H1 (cell line): ENCODE measurements at regions not wholly inside any gene's neighbourhood (a gene's known extent, or its start where the extent isn't known, plus 50 kb on each side); places are given as distances from the start of the nearest gene placed in this dataset.
A peak's percentile ranks its signal among the peaks of the same experiment; 100 is the strongest.

Experiments used
- CTCF ChIA-PET: fragments of 300-600 bp; sonication (Branson Sonifier 250); formaldehyde crosslinking; loops from one replicate; lab custom pipeline; 2021; ENCODE audit not compliant: partially characterized antibody; lab: Charles Lee
- POLR2A ChIA-PET: fragments of 300-600 bp; sonication (Branson Sonifier 250); formaldehyde crosslinking; loops from one replicate; lab custom pipeline; 2021; ENCODE audit warnings: inconsistent platforms; ENCODE audit not compliant: partially characterized antibody; lab: Charles Lee
- DNase-seq, 2 experiments: peaks; one replicate each; pipeline versions ENCODE4 v3.0.0 to v3.0.0-alpha.2; 2010 to 2022; ENCODE audit warnings: low spot score in 2 of 2, low read depth in 1 of 2, mixed read lengths in 1 of 2
- FAIRE-seq: peaks from 2 replicates; lab custom pipeline; 2011; peaks lifted over from hg19 to GRCh38; lab: Jason Lieb, UNC
- H2AFZ ChIP-seq: 2 replicates; pipeline ENCODE4 v1.8.1; 2012; ENCODE audit warnings: low read length, inconsistent platforms
- H2AK5ac ChIP-seq: 2 replicates; pipeline ENCODE4 v1.6.1; 2013; ENCODE audit warnings: low read depth, low read length
- H2BK120ac ChIP-seq: replicated peaks from 2 replicates; pipeline ENCODE3; 2013; ENCODE audit warnings: low read depth, low read length, inconsistent platforms
- H2BK12ac ChIP-seq: 2 replicates; pipeline ENCODE4 v1.6.1; 2013; ENCODE audit warnings: low read depth, low read length
- H2BK15ac ChIP-seq: 2 replicates; pipeline ENCODE4 v1.6.1; 2013; ENCODE audit warnings: low read length
- H2BK20ac ChIP-seq: 2 replicates; pipeline ENCODE4 v1.6.1; 2013; ENCODE audit warnings: low read length
- H2BK5ac ChIP-seq: 2 replicates; pipeline ENCODE4 v1.6.1; 2013; ENCODE audit warnings: low read depth, low read length
- H3K14ac ChIP-seq: 2 replicates; pipeline ENCODE4 v1.6.1; 2013; ENCODE audit warnings: inconsistent platforms; ENCODE audit not compliant: insufficient read length
- H3K18ac ChIP-seq: 2 replicates; pipeline ENCODE4 v1.6.1; 2013; ENCODE audit warnings: low read length; ENCODE audit errors: extremely low read depth
- H3K23ac ChIP-seq: 2 replicates; pipeline ENCODE4 v1.6.1; 2013; ENCODE audit warnings: inconsistent platforms; ENCODE audit not compliant: insufficient read length
- H3K23me2 ChIP-seq: 2 replicates; pipeline ENCODE4 v1.6.1; 2013; ENCODE audit warnings: low read depth, low read length
- H3K27ac ChIP-seq: 2 replicates; pipeline ENCODE4 v1.6.1; 2011; ENCODE audit warnings: low read depth, low read length, inconsistent platforms
- H3K27me3 ChIP-seq, 4 experiments: replicated peaks in 1 of 4; 1 replicate in 1 of 4; 2 replicates in 3 of 4; pipeline versions ENCODE4 v1.6.1 to v1.8.1; 2011 to 2013; ENCODE audit warnings: low read length in 3 of 4, mild to moderate bottlenecking in 3 of 4, inconsistent platforms in 2 of 4, mixed read lengths in 2 of 4, moderate library complexity in 1 of 4; ENCODE audit not compliant: control insufficient read depth in 3 of 4, insufficient read depth in 3 of 4; ENCODE audit errors: extremely low read depth in 1 of 4
- H3K36me3 ChIP-seq, 4 experiments: 2 replicates each; pipeline versions ENCODE4 v1.6.1 to v1.8.1; 2011 to 2013; ENCODE audit warnings: mild to moderate bottlenecking in 4 of 4, low read length in 3 of 4, moderate library complexity in 2 of 4, control low read depth in 1 of 4, inconsistent platforms in 1 of 4; ENCODE audit not compliant: insufficient read depth in 4 of 4, control insufficient read depth in 2 of 4
- H3K4ac ChIP-seq: replicated peaks from 2 replicates; pipeline ENCODE3; 2013; ENCODE audit warnings: low read length, low read depth, mixed read lengths, inconsistent platforms; ENCODE audit not compliant: insufficient read length
- H3K4me1 ChIP-seq, 4 experiments: replicated peaks in 1 of 4; 1 replicate in 1 of 4; 2 replicates in 3 of 4; pipeline versions ENCODE4 v1.6.1 to v1.8.1; 2011 to 2013; ENCODE audit warnings: low read length in 3 of 4, inconsistent platforms in 2 of 4, mixed read lengths in 1 of 4; ENCODE audit not compliant: insufficient read depth in 4 of 4, control insufficient read depth in 3 of 4
- H3K4me2 ChIP-seq, 2 experiments: 2 replicates each; pipeline versions ENCODE4 v1.6.1 to v1.8.1; 2011 to 2013; ENCODE audit warnings: low read depth in 2 of 2, low read length in 2 of 2, control low read depth in 1 of 2, inconsistent platforms in 1 of 2, mild to moderate bottlenecking in 1 of 2; ENCODE audit not compliant: insufficient read depth in 1 of 2
- H3K4me3 ChIP-seq, 4 experiments: fragments of 200-600, 300-600 bp in 1 of 4; sonication (generic), shearing (Covaris generic), sonication (Bioruptor Twin) in 1 of 4; 2 replicates each; pipeline versions ENCODE4 v1.5.1 to v1.8.1; 2011 to 2016; ENCODE audit warnings: low read length in 4 of 4, low read depth in 3 of 4, control low read depth in 2 of 4, inconsistent platforms in 2 of 4, mild to moderate bottlenecking in 2 of 4, mixed read lengths in 1 of 4, moderate library complexity in 1 of 4; ENCODE audit not compliant: insufficient read depth in 2 of 4; ENCODE audit errors: extremely low read depth in 1 of 4
- H3K56ac ChIP-seq: replicated peaks from 2 replicates; pipeline ENCODE3; 2013; ENCODE audit warnings: low read depth, mild to moderate bottlenecking, mixed read lengths, low read length, inconsistent platforms; ENCODE audit not compliant: insufficient read length
- H3K79me1 ChIP-seq: 2 replicates; pipeline ENCODE4 v1.6.1; 2013; ENCODE audit warnings: low read depth, low read length, control low read depth
- H3K79me2 ChIP-seq, 2 experiments: 2 replicates each; pipeline versions ENCODE4 v1.6.1 to v1.8.1; 2012 to 2013; ENCODE audit warnings: low read length in 2 of 2, mild to moderate bottlenecking in 2 of 2, inconsistent platforms in 1 of 2; ENCODE audit not compliant: insufficient read depth in 2 of 2, control insufficient read depth in 1 of 2
- H3K9ac ChIP-seq, 4 experiments: replicated peaks in 1 of 4; 1 replicate in 1 of 4; 2 replicates in 3 of 4; pipeline versions ENCODE4 v1.6.1 to v1.8.1; 2011 to 2013; ENCODE audit warnings: low read depth in 3 of 4, low read length in 3 of 4, control low read depth in 2 of 4, mild to moderate bottlenecking in 2 of 4, moderate library complexity in 2 of 4, inconsistent platforms in 1 of 4; ENCODE audit errors: extremely low read depth in 1 of 4
- H3K9me3 ChIP-seq, 2 experiments: 2 replicates each; pipeline versions ENCODE4 v1.6.1 to v1.8.1; 2012 to 2013; ENCODE audit warnings: mild to moderate bottlenecking in 2 of 2, moderate library complexity in 2 of 2, control low read depth in 1 of 2, inconsistent platforms in 1 of 2, low read depth in 1 of 2, low read length in 1 of 2, mixed read lengths in 1 of 2; ENCODE audit not compliant: insufficient read depth in 2 of 2
- H4K20me1 ChIP-seq, 2 experiments: replicated peaks in 1 of 2; 2 replicates each; pipeline versions ENCODE3 to v1.8.1; 2011 to 2013; ENCODE audit warnings: inconsistent platforms in 2 of 2, low read length in 2 of 2, mild to moderate bottlenecking in 1 of 2; ENCODE audit not compliant: insufficient read depth in 2 of 2, control insufficient read depth in 1 of 2
- H4K5ac ChIP-seq: 2 replicates; pipeline ENCODE4 v1.6.1; 2013; ENCODE audit warnings: low read length, low read depth, mixed read lengths, inconsistent platforms; ENCODE audit not compliant: insufficient read length
- H4K8ac ChIP-seq: 2 replicates; pipeline ENCODE4 v1.8.0; 2013; ENCODE audit warnings: mild to moderate bottlenecking, moderate library complexity, low read length, inconsistent platforms; ENCODE audit not compliant: insufficient read depth; ENCODE audit errors: extremely low read depth
- H4K91ac ChIP-seq: replicated peaks from 2 replicates; pipeline ENCODE3; 2013; ENCODE audit warnings: low read length, mixed read lengths, inconsistent platforms; ENCODE audit not compliant: insufficient read length
- BACH1 ChIP-seq: IDR thresholded peaks from 2 replicates; pipeline ENCODE4 v1.6.1; 2012; ENCODE audit warnings: low read length, improper control_type of control experiment
- BRCA1 ChIP-seq: IDR thresholded peaks from 2 replicates; pipeline ENCODE4 v1.6.1; 2012; ENCODE audit warnings: low read depth, low read length, improper control_type of control experiment
- CBX5 ChIP-seq: fragments of 300-800, 300-1000 bp; sonication (generic); IDR thresholded peaks from 2 replicates; pipeline ENCODE4 v1.7.1; 2016; ENCODE audit warnings: antibody characterized with exemption, low read length, low read depth
- CHD1 ChIP-seq: IDR thresholded peaks from 2 replicates; pipeline ENCODE4 v1.6.1; 2012; ENCODE audit warnings: low read depth, low read length, improper control_type of control experiment
- GABPA ChIP-seq: IDR thresholded peaks from 2 replicates; pipeline ENCODE4 v1.6.1; 2011; ENCODE audit warnings: mild to moderate bottlenecking, low read length, moderate library complexity, borderline replicate concordance; ENCODE audit not compliant: insufficient read depth
- KDM4A ChIP-seq: IDR thresholded peaks from one replicate; pipeline ENCODE4 v1.7.1; 2012; ENCODE audit warnings: low read depth, mild to moderate bottlenecking, moderate library complexity, low read length, inconsistent platforms; ENCODE audit not compliant: severe bottlenecking
- PHF8 ChIP-seq: fragments of 200-600 bp; sonication (generic); conservative IDR thresholded peaks from 2 replicates; pipeline ENCODE4 v1.7.1; 2012; ENCODE audit warnings: low read depth, mild to moderate bottlenecking, inconsistent platforms, low read length, moderate library complexity
- POLR2A ChIP-seq, 2 experiments: IDR thresholded peaks; 1 replicate in 1 of 2; 2 replicates in 1 of 2; pipeline ENCODE4 v1.6.1; 2011; ENCODE audit warnings: low read depth in 2 of 2, low read length in 2 of 2, mild to moderate bottlenecking in 2 of 2; ENCODE audit errors: control extremely low read depth in 1 of 2
- RAD21 ChIP-seq, 2 experiments: IDR thresholded peaks in 1 of 2; conservative IDR thresholded peaks in 1 of 2; 2 replicates each; pipeline ENCODE4 v1.6.1; 2011; ENCODE audit warnings: low read depth in 2 of 2, low read length in 2 of 2, improper control_type of control experiment in 1 of 2, inconsistent platforms in 1 of 2, mild to moderate bottlenecking in 1 of 2, moderate library complexity in 1 of 2
- RBBP5 ChIP-seq: IDR thresholded peaks from 2 replicates; pipeline ENCODE4 v1.7.1; 2012; ENCODE audit warnings: low read depth, mild to moderate bottlenecking, inconsistent platforms, low read length, moderate library complexity, borderline replicate concordance
- SAP30 ChIP-seq: fragments of 300-600 bp; sonication (generic); IDR thresholded peaks from 2 replicates; pipeline ENCODE4 v1.7.1; 2012; ENCODE audit warnings: low read length, moderate library complexity, mild to moderate bottlenecking, inconsistent platforms; ENCODE audit not compliant: insufficient read depth, insufficient replicate concordance
- SIRT6 ChIP-seq: IDR thresholded peaks from one replicate; pipeline ENCODE4 v1.7.1; 2012; ENCODE audit warnings: low read length, inconsistent platforms
- SP4 ChIP-seq: IDR thresholded peaks from 2 replicates; pipeline ENCODE4 v1.6.1; 2012; ENCODE audit warnings: low read length, inconsistent platforms
- SRF ChIP-seq: IDR thresholded peaks from 2 replicates; pipeline ENCODE4 v1.6.1; 2011; ENCODE audit warnings: mild to moderate bottlenecking, low read depth, low read length, moderate library complexity
- TEAD4 ChIP-seq: IDR thresholded peaks from 2 replicates; pipeline ENCODE4 v1.6.1; 2012; ENCODE audit warnings: low read depth, low read length, inconsistent platforms, mixed read lengths
- YY1 ChIP-seq: IDR thresholded peaks from 2 replicates; pipeline ENCODE4 v1.6.1; 2011; ENCODE audit warnings: low read depth, mild to moderate bottlenecking, low read length
- WGBS, 2 experiments: shearing (Covaris generic) in 1 of 2; methylation state at CpG; one replicate each; pipeline versions ENCODE4 v1.1.6 to v1.1.7; 2013 to 2015; ENCODE audit warnings: low lambda C conversion rate in 2 of 2, mixed read lengths in 2 of 2, inconsistent platforms in 1 of 2, low coverage in 1 of 2, missing lambda C conversion rate in 1 of 2; ENCODE audit not compliant: insufficient replicate concordance in 2 of 2, insufficient coverage in 1 of 2, insufficient read length in 1 of 2; ENCODE audit errors: extremely low coverage in 1 of 2, missing lambda C conversion rate in 1 of 2; 5-methylcytosine and 5-hydroxymethylcytosine counted together

DNA sequence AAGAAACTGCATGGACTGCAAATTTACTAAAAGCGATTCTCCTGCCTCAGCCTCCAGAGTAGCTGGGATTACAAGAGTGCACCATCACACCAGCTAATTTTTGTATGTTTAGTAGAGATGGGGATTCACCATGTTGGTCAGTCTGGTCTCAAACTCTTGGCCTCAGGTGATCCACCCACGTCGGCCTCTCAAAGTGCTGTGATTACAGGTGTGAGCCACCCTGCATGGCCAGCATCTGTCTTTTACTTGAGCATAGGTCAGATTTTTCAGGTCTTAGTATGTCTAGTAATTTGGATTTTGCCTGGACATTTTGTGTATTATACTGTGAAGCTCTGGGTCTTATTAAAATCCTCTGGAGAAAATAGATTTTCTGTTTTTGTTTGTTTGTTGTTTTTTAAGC, 277.8 kb upstream of the VLDLR start:
- Histone ChIP-seq H2BK15ac (no peak overlapping the region), H4K5ac (no peak overlapping the region), H3K23me2 (no peaks in the 10 kb centered on the region), H2BK120ac (no peak overlapping the region), H3K9ac (no peak overlapping the region), H3K27me3 (no peaks in the 10 kb centered on the region), H3K79me1 (no peaks in the 10 kb centered on the region), H3K23ac (no peak overlapping the region), H3K36me3 (peaks cover 0 to 2% (median 0%) of the 10 kb centered on the region in 4 experiments; a peak in 1 of 8 replicates), H3K4ac (no peak overlapping the region), H2BK20ac (no peak overlapping the region), H4K8ac (no peak overlapping the region), H3K4me1 (no peaks in the 10 kb centered on the region), H3K4me2 (no peak overlapping the region), H2AK5ac (no peak overlapping the region), H3K56ac (no peak overlapping the region), H3K27ac (no peak overlapping the region), H2BK5ac (no peak overlapping the region), H4K91ac (no peak overlapping the region), H3K14ac (no peak overlapping the region), H3K18ac (no peak overlapping the region), H3K9me3 (peaks cover 6 to 9% of the 10 kb centered on the region in 2 experiments), H3K79me2 (no peaks in the 10 kb centered on the region; a peak in 1 of 4 replicates), H4K20me1 (no peaks in the 10 kb centered on the region), H2BK12ac (no peak overlapping the region), H2AFZ (no peak overlapping the region), H3K4me3 (no peak overlapping the region)
- 93% methylated on average over 3 of the region's 3 CpGs; no CpG with 5 or more reads in 1 of the 2 experiments for WGBS, 2 experiments
- peak in 1 of 2 experiments; percentile 6 for DNase-seq
- POLR2A ChIA-PET, result no interaction called here
- CTCF ChIA-PET, result interaction anchor here (0.9 to 1.1 kb wide), 2 partner anchors 11 to 18 kb away, joined by 3 read pairs; no protein-coding TSS in a partner anchor
- FAIRE-seq, result no peak
- no peak for TF ChIP-seq PHF8
- no peak for TF ChIP-seq BRCA1
- TF ChIP-seq RAD21 (IDR thresholded peaks at IDR 0.05 in 1 of 2, conservative IDR thresholded peaks at IDR 0.05 in 1 of 2; ENCODE audit: low read depth in 2 of 2, low read length in 2 of 2), result no peak
- TF ChIP-seq CHD1, result no peak
- TF ChIP-seq YY1, result no peak
- no peak for TF ChIP-seq SRF
- no peak for TF ChIP-seq SAP30
- TF ChIP-seq RBBP5, result no peak
- no peak for TF ChIP-seq KDM4A
- TF ChIP-seq BACH1, result no peak
- no peak for TF ChIP-seq CBX5
- no peak for TF ChIP-seq SIRT6
- TF ChIP-seq SP4, result no peak
- TF ChIP-seq GABPA, result no peak
- no peak for TF ChIP-seq POLR2A (IDR thresholded peaks at IDR 0.05; ENCODE audit: control extremely low read depth in 1 of 2, low read depth in 2 of 2, low read length in 2 of 2)
- TF ChIP-seq TEAD4, result no peak
